NCI-H1694 (cell line): ENCODE measurements at regions not wholly inside any gene's neighbourhood (a gene's known extent, or its start where the extent isn't known, plus 50 kb on each side); places are given as distances from the start of the nearest gene placed in this dataset.
"Not testable (repeated sequence)": the region's sequence is repeated elsewhere in the genome, so short reads cannot be mapped to it uniquely, and the experiment has no call there.

Experiments used
- DNase-seq: peaks from one replicate; lab custom pipeline; 2025; lab: John Stamatoyannopoulos, UW

DNA sequence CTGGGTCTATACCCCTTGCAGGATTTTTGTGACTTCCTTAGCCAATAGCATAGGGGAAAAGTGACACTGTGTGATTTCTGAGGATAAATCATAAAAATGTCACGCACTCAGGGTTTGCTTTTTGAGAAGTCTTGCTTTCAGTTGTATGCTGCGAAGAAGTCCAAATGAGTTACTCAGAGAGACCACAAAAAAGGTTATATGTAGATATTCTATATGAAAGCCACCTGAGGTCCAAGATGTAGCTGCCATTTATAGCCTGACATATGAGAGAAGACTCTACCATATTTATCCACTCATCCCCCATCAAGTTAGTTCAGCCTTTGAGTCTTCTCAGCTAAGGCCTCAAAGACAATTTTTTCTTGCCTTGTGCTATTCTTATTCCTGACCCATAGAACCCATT, 488.3 kb upstream of the MAP2 start:
- DNase-seq = no peak

DNA sequence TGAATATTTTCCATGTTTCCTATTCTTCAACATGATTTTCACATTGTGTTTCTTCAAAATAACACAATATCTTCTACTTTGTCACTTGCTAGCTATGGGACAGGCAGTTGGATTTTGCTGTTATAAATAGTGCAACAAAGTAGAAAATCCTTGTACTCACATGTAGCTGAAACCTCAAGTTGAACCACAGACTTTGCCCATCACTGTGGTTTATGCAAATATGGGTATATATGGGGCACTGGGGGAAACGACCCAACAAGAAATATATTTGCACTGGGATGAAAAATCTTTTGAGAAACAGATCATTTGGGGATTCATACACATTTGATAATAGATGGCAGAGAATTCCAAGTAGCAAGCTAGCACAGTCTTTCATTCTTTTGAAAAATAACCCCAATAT, 486.3 kb upstream of the MAP2 start:
- no peak for DNase-seq

DNA sequence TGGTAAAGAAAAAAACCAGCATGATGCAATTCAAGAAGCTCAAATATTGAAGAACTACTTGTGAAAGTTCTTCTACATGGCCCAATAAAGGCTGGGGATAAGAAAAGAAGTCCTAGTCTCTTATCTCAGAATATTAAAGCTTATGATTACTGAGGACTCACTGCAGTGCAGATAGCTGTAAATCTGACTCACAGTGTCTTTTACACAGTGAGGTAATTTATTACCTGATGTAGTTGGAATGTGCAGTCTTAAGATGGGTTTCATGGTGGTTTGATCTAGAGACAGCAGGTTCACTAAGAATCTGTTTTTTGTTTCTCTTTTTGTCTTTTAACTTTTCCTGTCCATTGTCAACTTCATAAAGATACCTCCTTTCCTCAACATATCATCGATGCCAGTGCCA, 484.0 kb upstream of the MAP2 start:
- no peak for DNase-seq

DNA sequence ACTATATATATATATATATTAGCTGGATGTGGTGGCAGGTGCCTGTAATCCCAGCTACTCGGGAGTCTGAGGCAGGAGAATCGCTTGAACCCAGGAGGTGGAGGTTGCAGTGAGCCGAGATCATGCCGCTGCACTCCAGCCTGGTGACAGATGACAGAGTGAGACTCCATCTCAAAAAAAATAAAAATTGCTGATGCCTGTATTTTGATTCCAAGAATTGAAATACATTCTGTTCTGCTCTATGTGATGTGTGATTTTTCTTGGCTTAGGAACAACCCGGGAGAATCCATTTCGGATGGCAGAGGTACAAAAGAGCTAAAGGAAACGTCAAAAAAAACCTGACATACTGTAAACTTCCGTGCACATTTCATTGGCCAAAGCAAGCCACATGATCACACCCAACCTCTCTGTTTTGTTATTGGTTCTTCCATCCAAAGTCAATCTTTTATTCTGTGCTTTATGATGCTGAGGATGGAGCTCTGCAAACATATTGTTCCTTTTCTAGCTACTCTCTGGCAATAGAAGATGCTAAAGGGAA, 478.1 kb upstream of the MAP2 start:
- no peak for DNase-seq

DNA sequence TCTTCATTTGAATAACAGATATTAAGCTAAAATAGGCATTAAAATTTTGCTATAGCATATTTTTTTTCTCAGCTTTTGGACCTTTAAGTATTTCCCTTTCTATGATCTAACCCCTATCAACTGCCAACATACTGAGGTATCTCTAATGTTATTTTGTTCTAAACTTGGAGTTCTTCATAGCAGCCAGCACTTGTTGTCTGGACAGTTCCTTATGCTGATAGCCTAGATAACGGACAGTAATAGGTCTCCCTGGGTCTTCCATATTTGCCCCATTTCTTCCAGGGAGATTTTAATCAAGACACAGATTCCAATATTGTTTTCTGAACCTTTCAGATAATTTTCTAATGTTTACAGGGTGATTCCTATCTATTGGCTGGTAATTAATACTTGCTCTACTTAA, 475.8 kb upstream of the MAP2 start:
- DNase-seq = no peak

DNA sequence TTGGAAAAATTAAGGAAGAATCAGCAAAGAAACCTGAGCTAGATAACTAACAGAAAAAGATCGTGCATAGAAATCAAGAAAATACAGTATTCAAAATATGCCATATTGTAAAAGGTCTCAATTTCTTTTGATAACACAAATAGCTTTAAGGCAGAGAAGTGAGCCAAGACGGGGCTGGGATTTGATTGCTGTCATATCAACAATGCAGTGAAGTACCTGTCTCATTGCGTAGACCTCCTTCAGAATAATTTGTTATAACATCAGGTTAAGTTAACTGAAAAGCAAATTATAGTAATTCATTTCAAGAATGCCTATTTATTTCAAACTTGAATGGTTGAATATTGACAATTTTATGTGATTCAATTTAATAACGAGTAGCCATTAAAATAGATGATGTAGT, 453.8 kb upstream of the MAP2 start:
- DNase-seq = no peak

DNA sequence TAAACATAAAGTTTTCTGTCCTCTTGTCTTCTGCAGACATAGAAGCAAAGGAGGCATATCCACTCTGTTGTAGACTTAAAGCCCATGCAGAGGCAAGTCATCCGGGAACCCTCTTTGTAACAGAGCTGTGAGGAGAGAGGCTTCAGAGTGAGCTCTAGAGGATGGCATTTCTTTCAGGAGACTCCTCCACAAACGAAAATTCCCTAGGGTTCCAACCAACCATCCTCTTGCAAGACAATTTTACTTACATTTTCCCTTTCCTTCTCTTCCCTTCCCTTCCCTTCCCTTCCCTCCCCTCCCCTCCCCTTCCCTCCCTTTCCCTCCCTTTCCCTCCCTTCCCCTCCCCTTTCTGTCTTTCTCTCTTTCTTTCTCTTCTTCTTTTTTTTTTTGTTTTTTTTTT, 446.3 kb upstream of the MAP2 start:
- no peak for DNase-seq

DNA sequence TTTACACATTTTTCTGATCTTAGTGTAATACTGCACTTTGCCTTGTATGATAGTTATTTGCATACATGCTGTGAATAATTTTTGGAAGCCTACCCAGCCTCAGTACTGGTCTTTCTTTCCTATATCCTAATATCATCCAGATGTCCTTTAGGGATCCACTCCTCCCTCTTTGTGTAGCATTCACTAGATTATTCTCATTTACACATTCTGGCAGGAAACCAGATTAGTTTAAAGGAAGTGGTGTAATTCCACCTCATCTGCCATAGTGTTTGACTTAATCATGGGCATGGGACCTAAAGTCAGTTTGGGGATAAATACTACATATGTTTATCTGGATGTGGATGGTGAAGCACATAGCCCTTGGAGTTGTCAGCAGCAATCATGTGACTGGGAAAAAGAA, 444.9 kb upstream of the MAP2 start:
- DNase-seq = no peak

DNA sequence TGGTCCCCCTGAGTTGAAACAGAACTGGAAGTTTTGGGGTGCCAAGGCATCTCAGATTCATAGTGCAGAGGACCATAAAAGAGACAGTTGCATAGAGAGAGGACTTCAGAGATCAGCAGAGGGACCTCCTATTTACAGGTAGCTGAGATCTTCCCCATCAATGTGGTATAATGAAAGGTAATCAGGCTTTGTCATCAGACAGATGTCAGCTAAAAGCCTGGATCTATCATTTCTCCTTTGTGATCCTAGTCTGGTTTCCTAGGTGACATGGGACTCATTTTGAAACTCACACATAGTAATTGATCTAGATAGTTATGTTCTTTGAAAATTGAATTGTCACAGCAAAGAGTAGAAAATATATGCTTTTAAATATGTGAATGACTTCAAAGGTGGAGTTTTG, 443.5 kb upstream of the MAP2 start:
- DNase-seq = no peak

DNA sequence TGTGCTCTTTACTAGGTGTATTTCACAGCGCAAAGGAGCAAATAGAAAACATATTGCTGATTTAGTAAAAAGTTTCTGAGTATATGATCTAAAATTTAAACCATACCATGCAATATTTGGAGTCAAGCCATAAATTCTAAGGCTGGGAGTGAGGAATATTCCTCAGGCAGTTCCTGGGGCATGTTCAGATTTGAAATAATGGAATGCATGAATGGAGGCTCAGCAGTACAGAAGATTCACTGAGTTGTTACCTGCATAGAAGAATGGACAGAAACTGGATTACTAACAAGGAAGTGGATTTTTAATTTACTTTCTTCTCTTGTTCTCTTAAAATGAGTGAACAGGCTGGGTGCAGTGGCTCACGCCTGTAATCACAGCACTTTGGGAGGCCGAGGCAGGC, 441.0 kb upstream of the MAP2 start:
- DNase-seq = no peak

DNA sequence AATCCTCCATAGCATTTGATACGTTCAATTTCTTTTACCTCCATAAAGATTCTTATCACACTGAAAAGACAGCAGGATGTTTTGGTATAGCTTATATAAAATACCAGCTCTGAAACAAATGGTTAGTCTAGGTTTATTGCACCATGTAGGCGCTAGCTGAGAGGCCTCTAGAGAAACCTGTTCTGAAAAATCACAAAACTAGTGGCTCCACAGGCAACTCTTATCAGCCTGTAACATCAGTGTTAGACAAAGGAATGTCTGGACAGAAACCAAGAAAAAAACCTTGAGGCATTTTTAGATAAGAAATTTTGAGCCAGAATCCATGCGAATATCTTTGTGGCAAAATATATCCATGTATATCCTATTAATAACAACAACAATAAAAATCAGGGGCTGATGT, 440.4 kb upstream of the MAP2 start:
- no peak for DNase-seq

DNA sequence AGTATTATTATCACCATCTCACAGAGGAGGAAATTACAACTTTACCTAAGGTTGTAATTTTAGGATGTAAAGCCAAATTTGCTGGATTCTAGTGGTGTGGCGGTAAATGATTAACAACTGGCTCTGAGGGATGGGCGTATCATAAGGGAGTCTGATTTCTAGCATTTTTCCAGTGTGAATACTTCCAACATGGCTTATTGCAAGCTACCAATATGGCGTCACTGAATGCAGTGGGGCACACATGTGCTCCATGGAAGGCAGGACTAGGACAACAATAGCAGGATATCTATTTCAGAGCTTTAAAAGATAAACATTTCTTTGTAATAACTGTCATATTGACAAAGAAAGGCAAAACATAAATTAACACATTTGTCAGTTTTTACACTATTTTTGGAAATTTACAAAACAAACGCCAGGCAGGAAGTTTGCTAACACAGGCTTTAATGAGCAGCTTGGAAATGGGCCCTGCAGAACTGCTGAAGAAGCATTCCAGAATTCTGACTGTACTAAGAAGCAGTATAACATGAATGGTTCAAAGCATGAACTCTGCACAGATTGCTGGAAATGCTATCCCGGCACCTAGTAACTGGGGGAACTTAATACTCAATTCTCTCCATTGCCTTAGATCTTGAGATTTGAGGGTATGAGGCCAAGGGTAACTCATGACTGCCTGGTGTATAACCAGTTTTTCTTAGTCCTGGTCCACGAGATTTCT, 439.3 kb upstream of the MAP2 start:
- no peak for DNase-seq

DNA sequence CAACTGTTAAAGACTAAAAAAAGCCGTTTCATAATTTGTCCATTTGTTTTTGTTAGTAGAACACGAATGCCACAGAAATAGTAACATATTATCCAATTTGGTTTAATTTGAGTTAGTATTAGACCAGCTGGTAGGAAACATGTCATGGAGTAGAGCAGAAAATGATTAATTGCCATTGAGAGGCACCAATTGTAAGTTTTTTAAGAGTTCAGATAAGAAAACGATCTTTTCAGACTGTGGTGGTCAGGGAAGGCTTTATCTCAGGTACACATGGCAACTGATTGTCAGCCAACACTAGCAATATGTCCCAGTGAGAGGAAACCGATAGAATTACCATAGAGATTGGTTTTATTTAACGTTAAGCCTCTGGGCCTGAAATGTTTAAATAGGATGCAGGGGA, 438.2 kb upstream of the MAP2 start:
- no peak for DNase-seq

DNA sequence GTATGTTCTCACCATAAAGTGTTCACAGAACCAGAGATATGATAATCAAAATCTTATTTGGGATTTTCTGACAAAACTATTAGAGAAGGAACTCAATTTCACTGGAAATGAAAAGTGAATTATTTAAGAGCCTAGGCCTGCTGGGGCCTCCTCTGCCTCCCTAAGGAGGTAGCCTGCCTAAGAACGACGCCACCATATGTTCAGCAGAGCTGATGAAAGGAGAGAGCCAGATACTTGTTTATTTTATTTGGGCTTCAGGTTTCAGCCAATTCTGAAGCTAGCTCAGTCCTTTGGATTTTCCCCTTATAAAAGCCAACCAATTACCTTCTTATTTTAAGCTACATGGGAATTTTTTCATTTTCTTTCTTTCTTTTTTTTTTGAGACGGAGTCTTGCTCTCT, 433.1 kb upstream of the MAP2 start:
- no peak for DNase-seq

DNA sequence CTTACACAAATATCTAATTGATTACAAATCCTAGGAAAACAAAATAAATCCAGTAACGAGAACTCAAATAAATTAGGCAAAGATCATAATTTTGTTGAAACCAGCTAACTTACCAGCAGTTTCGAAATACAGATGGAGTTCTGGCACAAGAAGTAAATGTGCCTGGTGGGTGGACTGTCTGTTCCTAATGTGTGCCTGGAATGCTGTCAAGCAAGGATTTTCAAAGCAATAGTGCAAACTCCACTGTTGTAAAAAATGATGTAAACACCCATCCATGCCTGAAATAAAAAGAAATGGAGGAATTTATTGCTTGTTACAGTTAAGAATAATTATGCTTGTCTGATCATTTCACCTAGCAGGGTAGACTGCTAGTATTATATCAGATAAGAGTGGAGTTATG, 423.9 kb upstream of the MAP2 start:
- no peak for DNase-seq

DNA sequence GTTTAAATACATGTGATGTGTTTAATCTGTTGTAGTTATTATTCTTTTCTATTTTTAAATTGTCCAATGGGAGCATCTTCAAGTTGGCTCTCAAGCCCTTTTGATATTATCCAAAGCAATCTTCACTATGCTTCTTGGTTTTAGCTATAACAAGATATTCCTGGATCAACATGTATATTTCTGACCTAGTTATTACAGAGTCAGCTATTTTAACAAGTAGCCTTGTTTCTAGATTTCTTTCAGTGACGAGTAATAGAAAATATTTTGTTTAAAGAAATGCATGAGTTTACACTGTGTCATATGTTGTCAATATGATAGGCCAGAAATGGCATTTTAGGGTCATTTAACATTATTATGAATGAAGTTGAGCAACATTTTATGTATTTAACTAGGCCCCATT, 421.8 kb upstream of the MAP2 start:
- no peak for DNase-seq

DNA sequence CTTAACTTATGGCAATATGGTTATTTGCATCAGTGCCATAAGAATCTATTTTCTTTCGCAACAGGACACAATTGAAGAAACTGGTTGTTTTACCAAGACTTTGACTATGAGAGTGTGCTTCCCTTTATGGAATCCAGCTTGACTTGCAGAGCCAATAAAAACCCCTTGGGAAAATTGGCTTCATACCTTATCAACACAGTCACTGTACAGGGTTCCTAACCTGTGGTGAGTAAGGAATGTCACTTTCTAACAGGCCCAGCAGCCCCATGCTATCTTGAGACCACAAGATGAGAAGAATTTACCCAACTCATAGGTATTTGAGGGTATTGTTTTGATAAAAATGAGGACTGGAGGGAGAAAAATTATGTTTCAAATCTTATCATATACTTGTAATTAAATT, 418.5 kb upstream of the MAP2 start:
- no peak for DNase-seq

DNA sequence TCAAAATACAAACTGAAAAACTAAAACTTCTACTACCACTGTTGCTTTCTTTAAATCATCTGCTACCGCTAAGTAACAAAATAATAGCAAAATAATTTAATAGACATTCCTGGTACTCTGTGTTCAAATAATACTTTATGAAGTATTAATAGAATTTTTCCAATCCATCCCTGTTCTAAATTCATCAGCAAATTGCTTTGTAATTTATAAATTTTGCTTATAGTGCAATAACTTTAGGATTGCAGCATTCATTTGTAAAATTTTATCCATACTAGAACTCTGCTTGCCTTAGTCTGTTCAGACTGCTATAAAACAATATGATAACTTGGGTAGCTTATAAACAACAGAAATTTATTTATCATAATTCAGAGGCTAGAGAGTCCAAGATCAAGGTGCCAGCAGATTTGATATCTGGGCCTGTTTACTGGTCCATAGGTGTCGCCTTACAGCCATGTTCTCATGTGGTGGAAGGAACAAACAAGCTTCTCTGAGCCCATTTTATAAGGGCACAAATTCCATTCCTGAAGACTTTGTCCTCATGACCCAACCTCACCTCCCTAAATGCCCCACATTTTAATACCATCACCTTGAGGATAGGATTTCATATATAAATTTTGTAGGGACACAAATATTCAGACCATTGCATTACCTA, 415.1 kb upstream of the MAP2 start:
- DNase-seq = no peak

DNA sequence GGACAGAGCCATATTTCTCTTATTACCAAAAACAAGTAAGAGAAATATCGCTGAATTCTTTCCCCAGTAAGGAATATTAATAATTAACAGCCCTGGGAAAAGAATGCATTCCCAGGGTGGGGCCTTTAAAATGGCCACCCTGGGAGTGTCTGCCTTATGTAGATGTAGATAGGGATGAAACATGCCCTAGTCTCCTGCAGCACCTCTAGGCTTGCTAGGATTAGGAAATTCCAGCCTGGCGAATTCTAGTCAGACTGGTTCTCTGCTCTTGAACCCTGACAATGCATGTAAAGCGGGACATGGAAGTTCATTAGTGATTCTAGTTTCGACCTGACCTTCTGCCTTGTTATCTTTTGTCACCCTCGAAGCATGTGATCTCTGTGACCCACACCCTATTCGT, 405.2 kb upstream of the MAP2 start:
- DNase-seq = not testable (repeated sequence)

DNA sequence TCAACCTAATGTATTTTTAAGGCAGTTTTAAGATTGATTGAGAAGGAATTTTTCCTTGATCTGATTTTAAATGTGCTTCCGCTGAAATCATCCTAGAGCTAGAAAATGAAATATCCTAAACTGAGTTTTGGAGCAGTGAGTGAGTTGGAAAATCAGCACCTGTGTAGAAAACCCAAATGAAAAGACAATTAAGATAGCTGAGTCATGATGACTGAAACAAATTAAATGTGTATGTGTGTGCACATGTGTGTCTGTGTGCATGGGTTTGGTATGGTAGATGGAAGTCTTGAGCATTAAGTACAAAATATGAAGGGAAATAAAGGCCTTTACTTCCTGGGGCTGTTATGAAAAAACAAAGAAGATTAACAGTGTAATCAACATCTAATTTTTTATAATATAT, 394.6 kb upstream of the MAP2 start:
- DNase-seq = no peak

DNA sequence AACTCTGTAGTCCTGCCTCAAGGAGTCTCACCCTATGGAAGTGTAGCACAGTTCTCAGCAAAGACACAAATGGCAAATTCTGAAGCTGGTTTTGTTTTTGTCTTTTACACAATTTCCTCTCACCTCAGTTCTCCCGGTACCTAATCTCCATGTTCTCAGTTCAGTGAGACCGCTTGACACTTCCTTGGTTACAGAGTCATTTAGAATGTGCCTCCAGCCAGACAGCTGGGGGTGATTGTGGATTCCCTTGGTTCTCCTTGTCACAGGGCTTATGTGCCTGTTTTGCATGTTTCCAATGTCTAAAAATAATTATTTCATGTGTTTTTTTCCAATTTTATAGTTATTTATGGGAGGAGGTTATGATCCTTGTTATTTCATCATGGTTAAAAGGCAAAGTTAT, 379.5 kb upstream of the MAP2 start:
- no peak for DNase-seq

DNA sequence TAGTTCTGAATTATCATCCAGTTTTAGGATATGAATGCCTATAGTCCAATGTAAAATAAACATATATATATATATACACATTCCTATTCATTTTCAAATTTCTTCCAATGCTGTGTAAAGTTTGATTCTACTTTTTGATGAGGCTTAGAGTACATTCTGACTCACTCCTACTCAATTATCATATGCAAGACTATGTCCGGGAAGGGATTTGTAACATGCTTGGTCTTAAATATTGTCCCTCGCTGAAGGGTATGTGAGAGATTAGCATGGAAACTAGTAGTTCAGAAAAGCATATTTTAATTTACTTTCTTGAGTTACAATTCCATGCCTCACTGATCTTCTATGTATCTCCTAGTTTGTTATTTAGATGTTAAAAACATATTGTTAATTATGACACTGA, 377.7 kb upstream of the MAP2 start:
- DNase-seq = no peak

DNA sequence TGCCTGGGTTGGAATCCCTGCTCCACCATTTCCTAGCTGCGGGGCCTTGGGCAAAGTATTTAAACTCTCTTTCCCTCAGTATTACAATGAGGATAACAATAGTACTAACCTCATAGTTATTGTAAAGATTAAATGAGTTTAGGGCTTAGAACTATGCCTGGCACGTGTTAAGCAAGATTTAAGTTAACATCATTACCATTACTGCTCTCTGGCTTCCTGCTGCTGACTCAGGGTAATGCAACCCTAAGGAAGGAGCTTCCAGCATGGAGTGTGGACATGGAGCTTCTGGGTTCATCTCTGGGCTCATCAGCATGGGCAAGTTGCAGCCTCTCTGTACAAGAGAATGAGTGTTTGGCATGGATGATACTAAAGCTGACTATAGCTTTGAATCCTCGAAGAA, 374.2 kb upstream of the MAP2 start:
- DNase-seq = no peak

DNA sequence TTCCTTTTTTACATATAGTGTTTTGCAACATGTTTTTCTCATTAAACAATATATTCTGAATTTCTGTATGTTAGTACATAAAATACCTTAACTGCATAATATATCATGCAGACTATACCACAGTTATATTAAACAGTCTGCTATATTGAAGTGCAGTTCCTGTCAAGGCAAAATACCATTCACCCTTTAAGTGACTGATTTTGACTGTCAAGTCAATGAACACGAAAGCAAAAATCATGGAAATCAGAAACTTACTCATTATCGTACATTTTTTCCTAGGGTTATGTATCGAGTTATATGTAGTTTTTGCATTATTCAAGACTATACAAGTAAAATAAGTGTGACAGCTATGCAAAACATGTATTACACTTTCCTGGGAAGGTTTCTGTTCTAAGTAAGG, 361.6 kb upstream of the MAP2 start:
- DNase-seq = no peak
